GM19025 (cell line): ENCODE measurements at regions not wholly inside any gene's neighbourhood (a gene's known extent, or its start where the extent isn't known, plus 50 kb on each side); places are given as distances from the start of the nearest gene placed in this dataset.

Source experiments
- ATAC-seq: cut with Tn5 transposase; IDR thresholded peaks from one replicate; pipeline ENCODE4 v1.9.1; 2021; ENCODE audit warnings: mild to moderate bottlenecking, low read depth, moderate library complexity; ENCODE audit not compliant: unreplicated experiment

GRCh38 chr3:159898147-159898546 is 90.5 kb upstream of the IL12A start:
- ATAC-seq: no peak

DNA sequence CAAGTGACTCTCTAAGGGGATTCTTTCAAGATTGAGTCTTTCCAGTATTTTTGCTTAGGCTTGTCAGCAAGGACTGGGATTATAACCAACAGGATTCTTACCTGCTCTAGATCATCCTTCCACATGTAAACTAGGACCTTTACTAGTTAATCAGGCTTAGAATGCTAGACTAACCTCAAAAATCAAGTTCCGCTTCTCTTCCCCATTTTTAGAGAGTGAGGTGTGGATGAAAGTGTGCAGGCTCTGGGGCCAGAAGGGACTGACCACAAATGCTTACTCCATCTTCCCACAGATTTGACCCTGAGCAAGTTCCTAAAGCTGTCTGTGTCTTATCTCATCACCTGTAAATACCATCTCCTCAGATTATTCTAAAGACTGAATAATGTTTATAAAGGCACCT is 89.5 kb upstream of the IL12A start:
- ATAC-seq: no peak

GRCh38 chr3:159902546-159903314 is 85.9 kb upstream of the IL12A start:
- peak; percentile 67 for ATAC-seq

- ATAC-seq: no peak
These were observed 84.2 kb upstream of the IL12A start for GRCh38 chr3:159904455-159904854.

- ATAC-seq: no peak
These were observed 83.7 kb upstream of the IL12A start for GRCh38 chr3:159904911-159905310.

GRCh38 chr3:159907828-159908227 is 80.8 kb upstream of the IL12A start:
- no peak for ATAC-seq

GRCh38 chr3:159910991-159911663 is 77.5 kb upstream of the IL12A start:
- peak; percentile 82 for ATAC-seq

DNA sequence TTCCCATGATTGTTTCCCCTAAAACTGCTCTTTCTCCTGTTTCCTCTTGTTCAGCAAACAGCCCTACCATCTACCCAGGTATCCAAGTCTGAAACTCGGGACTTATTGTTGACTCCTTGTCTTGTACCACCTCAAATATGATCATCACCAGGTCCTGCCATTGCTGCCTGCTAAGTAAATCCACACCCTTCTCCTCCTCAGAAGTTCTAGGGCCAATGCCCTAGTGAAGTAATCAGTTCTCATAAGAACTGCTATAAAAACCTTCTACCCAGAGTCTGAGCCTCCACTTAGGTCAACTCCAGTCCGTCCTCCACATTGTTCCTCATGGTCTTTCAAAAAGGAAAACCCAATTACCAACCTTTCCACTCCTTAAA is 77.0 kb upstream of the IL12A start:
- ATAC-seq: no peak

DNA sequence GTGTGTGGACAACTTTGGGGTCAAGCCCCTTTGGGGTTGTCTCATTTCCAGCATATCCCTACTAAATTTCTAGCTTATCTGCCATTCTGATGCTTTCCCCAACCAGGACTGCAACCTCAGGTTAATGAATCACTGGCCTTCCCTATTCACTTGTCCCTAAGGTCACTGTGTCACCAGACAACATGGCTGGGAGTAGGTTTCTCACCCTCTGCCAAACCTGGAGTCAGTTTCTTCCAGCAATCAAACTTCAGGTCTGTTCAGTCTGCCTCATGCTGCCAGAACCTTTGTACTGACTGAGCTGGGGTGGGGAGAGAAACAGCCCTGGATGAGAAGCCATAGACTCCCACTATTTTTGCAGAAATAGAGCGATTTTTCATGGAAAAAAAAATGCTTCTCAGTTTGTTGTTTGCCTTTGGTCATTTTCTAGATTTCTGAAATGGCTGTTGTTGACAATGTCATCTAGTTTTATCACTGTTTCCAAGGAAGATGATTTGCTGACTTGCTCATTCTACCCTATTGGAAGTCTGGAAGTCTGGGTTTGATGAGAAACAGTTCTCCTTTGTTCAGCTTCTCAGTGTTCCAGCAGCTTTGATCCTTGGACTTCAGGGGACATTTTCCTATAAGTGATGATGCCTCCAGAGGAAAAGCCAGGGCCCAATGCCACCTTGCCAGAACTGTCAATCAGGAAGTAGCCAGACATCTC is 74.8 kb upstream of the IL12A start:
- ATAC-seq: no peak

DNA sequence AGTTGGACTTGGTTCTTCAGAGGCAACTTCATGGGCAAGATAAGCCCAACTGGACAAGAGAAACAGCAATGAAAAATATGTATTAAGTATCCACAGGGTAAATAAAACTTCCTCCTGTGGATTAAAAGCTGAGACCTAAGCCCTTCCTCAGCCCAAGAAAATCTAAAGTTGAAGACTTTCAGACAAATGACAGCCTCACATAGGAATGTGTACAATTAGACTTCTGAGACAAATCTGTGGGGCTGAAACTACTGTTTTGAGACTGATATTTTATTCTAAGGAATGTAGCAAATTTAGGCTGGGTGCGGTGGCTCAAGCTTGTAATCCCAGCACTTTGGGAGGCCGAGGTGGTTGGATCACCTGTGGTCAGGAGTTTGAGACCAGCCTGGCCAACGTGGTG is 74.2 kb upstream of the IL12A start:
- no peak for ATAC-seq

DNA sequence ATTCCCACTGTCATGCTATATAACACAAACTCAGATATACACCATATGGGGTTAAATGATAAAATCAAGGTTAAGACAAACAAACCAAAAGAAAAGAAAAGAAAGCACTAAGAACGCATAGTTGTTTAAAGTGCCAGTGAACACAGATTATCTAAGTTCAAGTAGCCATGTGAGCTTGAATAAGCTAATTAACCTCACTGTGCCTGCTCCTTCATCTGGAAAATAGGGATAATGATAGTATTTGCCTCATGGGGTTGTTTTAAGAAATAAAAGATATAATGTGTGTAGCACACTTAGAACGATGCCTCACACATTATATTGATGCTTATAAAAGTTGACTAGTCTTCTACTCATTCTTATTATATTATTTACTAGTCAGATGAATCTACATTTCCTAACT is 72.6 kb upstream of the IL12A start:
- ATAC-seq: no peak

DNA sequence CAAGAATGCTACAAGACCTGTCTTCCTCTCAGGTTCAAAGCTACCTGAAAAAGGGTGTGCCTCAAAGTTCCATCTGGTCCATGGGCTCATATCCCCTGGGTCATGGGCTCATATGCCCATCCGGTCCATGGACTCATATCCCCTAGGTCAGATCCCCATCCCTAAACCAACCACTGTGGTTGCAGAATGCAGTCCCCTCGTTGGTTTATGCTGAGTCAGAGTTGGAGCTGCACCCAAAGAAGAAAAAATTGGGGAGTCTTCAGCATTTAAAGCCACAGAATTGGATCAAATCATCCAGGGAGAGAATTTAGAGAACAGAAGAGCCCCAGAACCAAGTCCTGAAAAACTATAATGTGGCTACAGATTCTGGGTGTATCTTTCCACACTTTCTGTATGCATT is 71.5 kb upstream of the IL12A start:
- ATAC-seq: no peak

DNA sequence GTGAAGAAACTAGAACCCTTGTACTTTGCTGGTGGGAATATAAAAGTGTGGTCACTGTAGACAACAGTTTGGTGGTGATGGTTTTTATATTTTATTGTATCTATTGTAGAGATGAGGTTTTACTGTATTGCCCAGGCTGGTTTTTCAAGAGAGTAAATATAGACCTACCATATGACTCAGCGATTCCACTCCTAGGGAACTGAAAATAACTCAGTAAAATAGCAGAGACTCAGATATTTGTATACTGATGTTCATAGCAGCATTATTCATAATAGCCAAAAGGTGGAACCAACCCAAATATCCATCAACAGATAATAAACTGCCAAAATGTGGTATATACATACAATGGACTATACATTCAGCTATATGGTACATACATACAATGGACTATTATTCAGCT is 68.8 kb upstream of the IL12A start:
- peak; percentile 67 for ATAC-seq

DNA sequence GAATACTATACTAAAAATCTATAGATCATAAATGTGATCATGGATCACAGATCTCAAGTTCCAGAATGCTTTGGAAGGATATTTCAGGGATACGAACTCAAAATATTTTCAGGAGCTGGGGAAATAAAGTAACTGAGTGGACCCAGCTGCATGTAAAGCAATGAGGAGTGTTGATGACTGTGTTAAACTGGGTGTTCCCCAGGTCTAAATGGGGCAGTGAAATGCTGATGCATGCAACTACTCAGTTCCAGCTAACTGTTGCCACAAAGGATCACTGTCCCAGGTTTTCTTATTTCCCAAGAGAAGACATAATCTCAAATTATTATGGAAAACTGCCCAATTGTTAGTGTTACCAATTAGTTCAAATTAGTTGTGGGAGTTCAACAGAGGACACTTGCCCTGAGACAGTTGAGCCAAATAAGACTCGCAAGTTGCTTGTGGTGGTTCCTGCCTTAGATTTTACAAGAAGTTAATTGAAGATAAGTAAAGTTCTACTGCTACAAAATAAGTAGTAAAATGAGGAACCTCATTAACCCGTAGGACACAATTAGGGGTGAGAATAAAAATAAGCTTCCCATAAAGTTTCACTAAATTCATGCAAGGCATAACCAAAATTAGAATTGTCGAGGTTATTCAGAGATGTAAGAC is 66.3 kb upstream of the IL12A start:
- no peak for ATAC-seq

GRCh38 chr3:159922861-159923312 is 65.7 kb upstream of the IL12A start:
- peak; percentile 92 for ATAC-seq

GRCh38 chr3:159923336-159923735 is 65.3 kb upstream of the IL12A start:
- ATAC-seq: no peak

GRCh38 chr3:159923956-159924355 is 64.7 kb upstream of the IL12A start:
- no peak for ATAC-seq

DNA sequence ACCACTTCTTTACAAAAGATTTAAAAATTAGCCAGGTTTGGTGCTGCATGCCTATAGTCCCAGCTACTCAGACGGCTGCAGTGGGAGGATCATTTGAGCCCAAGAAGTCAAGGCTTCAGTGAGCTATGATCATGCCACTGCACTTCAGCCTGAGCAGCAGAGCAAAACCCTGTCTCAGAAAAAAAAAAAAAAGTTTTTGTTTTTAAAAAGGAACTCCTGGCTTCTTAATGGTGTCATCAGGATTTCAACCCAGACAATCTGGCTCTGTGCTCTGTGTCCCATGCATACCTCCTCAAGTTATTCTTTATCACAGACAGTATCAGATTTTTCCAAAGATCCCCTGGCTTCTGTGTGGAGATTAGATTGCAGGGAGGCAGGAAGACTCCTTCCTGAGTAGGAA is 64.2 kb upstream of the IL12A start:
- no peak for ATAC-seq

GRCh38 chr3:159925248-159925647 is 63.4 kb upstream of the IL12A start:
- ATAC-seq: no peak

- no peak for ATAC-seq
These were observed 62.1 kb upstream of the IL12A start for GRCh38 chr3:159926573-159926972.

- no peak for ATAC-seq
These were observed 60.6 kb upstream of the IL12A start for GRCh38 chr3:159928071-159928491.
